ENCODE measurements at regions not wholly inside any gene's neighbourhood (a gene's known extent, or its start where the extent isn't known, plus 50 kb on each side); places are given as distances from the start of the nearest gene placed in this dataset.
"Not testable (repeated sequence)": the region's sequence is repeated elsewhere in the genome, so short reads cannot be mapped to it uniquely, and the experiment has no call there.

- DNase-seq: no peak
Measured at GRCh38 chr6:28585335-28585734, 59.7 kb downstream of the GPX5 start.

- DNase-seq: no peak
Measured at GRCh38 chr6:28586324-28586723, 60.6 kb downstream of the GPX5 start.

GRCh38 chr6:28586962-28587745, 61.5 kb downstream of the GPX5 start:
- DNase-seq: peak; percentile 85

- no peak for DNase-seq
Measured at GRCh38 chr6:28587746-28588075, 62.0 kb downstream of the GPX5 start.

- no peak for DNase-seq
Measured at GRCh38 chr6:28588666-28589065, 63.0 kb downstream of the GPX5 start.

- peak; percentile 67 for DNase-seq
Measured at GRCh38 chr6:28589234-28589956, 63.7 kb downstream of the GPX5 start.

GRCh38 chr6:28589957-28590349, 64.3 kb downstream of the GPX5 start:
- DNase-seq: no peak

GRCh38 chr6:28597217-28597835, 71.6 kb downstream of the GPX5 start:
- DNase-seq: peak; percentile 22

- DNase-seq: no peak
Measured at GRCh38 chr6:28597924-28598722, 72.4 kb downstream of the GPX5 start.

- DNase-seq: no peak
Measured at GRCh38 chr6:28598757-28599686, 73.3 kb downstream of the GPX5 start.

GRCh38 chr6:28600245-28600644, 74.6 kb downstream of the GPX5 start:
- DNase-seq: no peak

GRCh38 chr6:28603891-28604290, 78.2 kb downstream of the GPX5 start:
- DNase-seq: no peak

- DNase-seq: peak; percentile 91
Measured at GRCh38 chr6:28606424-28607391, 81.0 kb downstream of the GPX5 start.

- no peak for DNase-seq
Measured at GRCh38 chr6:28607990-28608389, 82.3 kb downstream of the GPX5 start.

- DNase-seq: no peak
Measured at GRCh38 chr6:28609672-28610071, 84.0 kb downstream of the GPX5 start.

- DNase-seq: no peak
Measured at GRCh38 chr6:28615616-28615954, 89.9 kb downstream of the GPX5 start.

- no peak for DNase-seq
Measured at GRCh38 chr6:28615955-28616747, 90.5 kb downstream of the GPX5 start.

GRCh38 chr6:28618898-28619555, 93.3 kb downstream of the GPX5 start:
- DNase-seq: no peak

GRCh38 chr6:28621268-28621667, 95.6 kb downstream of the GPX5 start:
- not testable (repeated sequence) for DNase-seq

GRCh38 chr6:28623242-28623641, 97.6 kb downstream of the GPX5 start:
- DNase-seq: not testable (repeated sequence)
